ENCODE measurements at regions not wholly inside any gene's neighbourhood (a gene's known extent, or its start where the extent isn't known, plus 50 kb on each side); places are given as distances from the start of the nearest gene placed in this dataset.

DNA sequence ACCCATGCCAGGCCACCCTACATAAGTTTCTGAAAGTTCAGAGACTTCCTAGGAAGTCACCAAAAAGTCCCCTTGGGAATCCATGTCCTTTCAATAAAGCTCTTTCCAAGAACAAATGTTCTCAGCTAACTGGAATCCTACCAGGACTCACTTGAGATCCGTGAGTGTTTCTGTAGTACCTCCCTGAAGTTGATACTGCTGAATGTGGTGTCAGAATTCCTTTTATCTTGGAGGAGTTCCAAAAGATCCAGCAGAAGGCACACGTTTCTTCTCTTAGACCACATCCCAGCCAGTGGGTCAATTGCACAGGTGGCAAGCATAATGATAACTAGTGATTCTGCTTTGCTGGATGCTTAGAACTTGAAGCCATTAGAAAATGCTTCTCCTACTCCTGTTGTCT, 689.7 kb upstream of the IGFBP3 start:
- no peak for DNase-seq
- ATAC-seq = peak; percentile 66
- H3K4me1 ChIP-seq = no peaks in the 10 kb centered on the region
- TF ChIP-seq, protein P1, sequence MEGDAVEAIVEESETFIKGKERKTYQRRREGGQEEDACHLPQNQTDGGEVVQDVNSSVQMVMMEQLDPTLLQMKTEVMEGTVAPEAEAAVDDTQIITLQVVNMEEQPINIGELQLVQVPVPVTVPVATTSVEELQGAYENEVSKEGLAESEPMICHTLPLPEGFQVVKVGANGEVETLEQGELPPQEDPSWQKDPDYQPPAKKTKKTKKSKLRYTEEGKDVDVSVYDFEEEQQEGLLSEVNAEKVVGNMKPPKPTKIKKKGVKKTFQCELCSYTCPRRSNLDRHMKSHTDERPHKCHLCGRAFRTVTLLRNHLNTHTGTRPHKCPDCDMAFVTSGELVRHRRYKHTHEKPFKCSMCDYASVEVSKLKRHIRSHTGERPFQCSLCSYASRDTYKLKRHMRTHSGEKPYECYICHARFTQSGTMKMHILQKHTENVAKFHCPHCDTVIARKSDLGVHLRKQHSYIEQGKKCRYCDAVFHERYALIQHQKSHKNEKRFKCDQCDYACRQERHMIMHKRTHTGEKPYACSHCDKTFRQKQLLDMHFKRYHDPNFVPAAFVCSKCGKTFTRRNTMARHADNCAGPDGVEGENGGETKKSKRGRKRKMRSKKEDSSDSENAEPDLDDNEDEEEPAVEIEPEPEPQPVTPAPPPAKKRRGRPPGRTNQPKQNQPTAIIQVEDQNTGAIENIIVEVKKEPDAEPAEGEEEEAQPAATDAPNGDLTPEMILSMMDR (IDR thresholded peaks at IDR 0.05) = no peak
- no peaks in the 10 kb centered on the region for H3K27me3 ChIP-seq
- no peaks in the 10 kb centered on the region for H3K9me3 ChIP-seq
- H3K4me3 ChIP-seq = no peak overlapping the region
- H3K36me3 ChIP-seq = no peaks in the 10 kb centered on the region
- intact Hi-C loops (cut with DNase I) = no loop called here
- H3K27ac ChIP-seq = no peak overlapping the region

DNA sequence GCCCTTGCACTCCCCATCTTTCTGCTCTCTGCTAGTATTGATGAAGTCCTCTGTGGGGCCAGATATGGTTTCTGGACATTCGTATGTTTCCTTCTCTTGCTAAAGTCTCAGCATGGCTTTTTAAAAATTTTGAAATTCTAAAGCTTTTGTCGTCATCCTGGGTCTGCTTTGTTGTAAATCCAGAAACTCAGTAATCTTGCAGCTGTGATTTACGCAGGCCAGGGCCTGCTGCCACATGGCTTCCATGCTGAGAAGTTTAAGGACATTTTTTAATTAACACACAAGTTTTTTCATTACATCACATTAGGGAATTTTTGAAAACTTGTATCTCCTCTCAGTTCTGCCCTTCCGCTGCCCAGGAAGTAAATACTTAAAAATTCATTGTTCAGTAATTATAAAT, 686.1 kb upstream of the IGFBP3 start:
- Histone ChIP-seq H3K27ac (no peak overlapping the region), H3K9me3 (no peaks in the 10 kb centered on the region), H3K4me1 (peaks cover 4 to 7% of the 10 kb centered on the region in 2 donors), H3K4me3 (no peak overlapping the region), H3K27me3 (no peaks in the 10 kb centered on the region), H3K36me3 (no peaks in the 10 kb centered on the region)
- peak in 1 of 4 donors; percentile 58 for DNase-seq
- TF ChIP-seq, protein P1 (IDR thresholded peaks at IDR 0.05) = no peak
- no peak for ATAC-seq
- intact Hi-C loops (cut with DNase I) = no loop called here

DNA sequence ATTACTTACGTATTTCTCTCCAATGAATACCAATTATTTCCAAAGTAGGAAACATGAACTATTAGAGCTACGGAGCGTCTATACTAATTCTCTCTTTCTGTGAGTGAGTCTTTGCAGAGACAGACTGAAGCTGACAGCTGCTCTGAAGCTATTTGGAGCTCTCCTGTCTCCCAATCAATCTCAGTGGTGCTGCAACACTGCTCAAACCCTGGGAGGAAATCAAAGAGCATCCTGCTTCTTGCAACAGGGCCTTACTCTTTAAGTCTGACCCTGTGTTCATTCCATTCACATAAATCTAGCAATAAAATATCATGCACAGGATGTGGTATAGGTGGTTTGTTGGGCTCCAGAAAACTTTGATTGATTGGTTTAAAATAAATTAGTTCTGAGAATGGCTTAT, 685.7 kb upstream of the IGFBP3 start:
- DNase-seq = no peak
- intact Hi-C loops (cut with DNase I) = no loop called here
- Histone ChIP-seq H3K4me3 (no peak overlapping the region), H3K9me3 (no peaks in the 10 kb centered on the region), H3K36me3 (no peaks in the 10 kb centered on the region), H3K27me3 (no peaks in the 10 kb centered on the region), H3K4me1 (peaks cover 4 to 7% of the 10 kb centered on the region in 2 donors), H3K27ac (no peak overlapping the region)
- ATAC-seq = no peak
- TF ChIP-seq, protein P1 (IDR thresholded peaks at IDR 0.05) = no peak

DNA sequence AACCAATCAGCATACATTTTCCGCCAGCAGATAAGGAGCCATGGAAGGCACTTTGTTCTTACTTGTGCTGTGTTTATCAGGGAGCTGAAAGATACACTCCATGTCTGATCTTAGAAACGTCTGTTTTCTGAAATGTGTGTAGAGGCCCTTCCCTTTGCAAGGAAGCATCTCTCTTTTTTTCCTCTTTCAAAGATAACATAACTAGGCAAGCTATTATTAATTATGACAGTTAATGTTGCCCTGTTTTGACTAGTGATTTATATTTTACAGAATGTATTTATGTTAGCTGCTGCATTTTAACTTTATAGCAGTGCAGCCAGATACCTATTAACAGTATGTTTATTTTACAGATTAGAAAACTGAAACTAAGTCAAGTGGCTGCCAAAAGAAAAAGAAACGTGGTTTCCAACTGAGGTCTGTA, 683.2 kb upstream of the IGFBP3 start:
- no peak for DNase-seq
- peaks cover 4 to 7% of the 10 kb centered on the region in 2 donors for H3K4me1 ChIP-seq
- H3K27me3 ChIP-seq = no peaks in the 10 kb centered on the region
- intact Hi-C loops (cut with DNase I) = no loop called here
- ATAC-seq = peak; percentile 47
- no peaks in the 10 kb centered on the region for H3K36me3 ChIP-seq
- no peak overlapping the region for H3K4me3 ChIP-seq
- peak overlapping the region; percentile 1 to 2 for H3K27ac ChIP-seq
- H3K9me3 ChIP-seq = no peaks in the 10 kb centered on the region
- TF ChIP-seq, protein P1 (IDR thresholded peaks at IDR 0.05) = no peak

DNA sequence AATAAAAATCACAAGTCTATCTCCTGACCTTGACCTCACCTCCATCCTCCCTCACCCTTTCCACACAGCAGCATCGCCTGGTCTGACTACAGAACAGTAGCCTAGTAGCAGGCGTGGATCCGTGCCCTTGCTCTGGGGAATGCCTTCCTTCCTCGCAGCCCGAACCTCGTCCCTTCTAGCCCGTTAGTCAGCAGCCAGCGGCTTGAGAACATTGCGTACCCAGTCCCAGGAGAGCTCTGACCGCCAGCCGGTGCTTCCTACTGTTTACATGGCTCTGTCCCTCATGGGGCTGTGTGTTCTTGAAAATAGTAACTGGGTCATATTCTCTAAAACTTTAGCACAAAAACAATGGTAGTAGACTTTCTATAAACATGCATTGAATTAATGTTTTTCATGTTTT, 682.7 kb upstream of the IGFBP3 start:
- intact Hi-C loops (cut with DNase I) = no loop called here
- peak in 2 of 4 donors; percentile 52 to 83 for DNase-seq
- H3K9me3 ChIP-seq = no peaks in the 10 kb centered on the region

More for the DNA sequence above, 682.7 kb upstream of the IGFBP3 start:
- H3K4me3 ChIP-seq = no peak overlapping the region
- H3K27ac ChIP-seq = peak overlapping the region; percentile 1 to 2
- TF ChIP-seq, protein P1 (IDR thresholded peaks at IDR 0.05) = no peak
- no peaks in the 10 kb centered on the region for H3K27me3 ChIP-seq
- no peaks in the 10 kb centered on the region for H3K36me3 ChIP-seq
- H3K4me1 ChIP-seq = peaks cover 4 to 7% of the 10 kb centered on the region in 2 donors
- ATAC-seq = peak; percentile 92

Measured in left lung (tissue), 4 donors.